ENCODE measurements at regions not wholly inside any gene's neighbourhood (a gene's known extent, or its start where the extent isn't known, plus 50 kb on each side); places are given as distances from the start of the nearest gene placed in this dataset.

- no peak for TF ChIP-seq CTCF (IDR thresholded peaks at IDR 0.05; ENCODE audit: insufficient read depth, low read length, missing control alignments)
- DNase-seq (ENCODE audit: low read depth, low spot score), result no peak
- no peak overlapping the region for H3K4me3 ChIP-seq (ENCODE audit: low read depth, low read length)
- ChIA-PET CTCF (no interaction called here), POLR2A (no interaction called here)
These were observed 158.1 kb downstream of the BCOR start for GRCh38 chrX:39939678-39940077.

- CTCF ChIA-PET, result no interaction called here
These were observed 156.3 kb downstream of the BCOR start for GRCh38 chrX:39941332-39941920.

GRCh38 chrX:39944416-39944815, 153.3 kb downstream of the BCOR start:
- no peak overlapping the region for H3K4me3 ChIP-seq (ENCODE audit: low read depth, low read length)
- POLR2A ChIA-PET, result no interaction called here
- CTCF ChIA-PET, result no interaction called here
- DNase-seq (ENCODE audit: low read depth, low spot score), result no peak
- no peak for TF ChIP-seq CTCF (IDR thresholded peaks at IDR 0.05; ENCODE audit: insufficient read depth, low read length, missing control alignments)

More at GRCh38 chrX:39941332-39941920, 156.3 kb downstream of the BCOR start:
- TF ChIP-seq CTCF (IDR thresholded peaks at IDR 0.05; ENCODE audit: insufficient read depth, low read length, missing control alignments), result no peak
- DNase-seq (ENCODE audit: low read depth, low spot score), result no peak
- POLR2A ChIA-PET, result no interaction called here
- H3K4me3 ChIP-seq (ENCODE audit: low read depth, low read length), result no peak overlapping the region

GRCh38 chrX:39945709-39946108, 152.0 kb downstream of the BCOR start:
- ChIA-PET POLR2A (interaction anchor here (0.6 kb wide), 1 partner anchor 253 kb away, joined by 6 read pairs; no protein-coding TSS in a partner anchor), CTCF (no interaction called here)
- DNase-seq (ENCODE audit: low read depth, low spot score), result no peak
- no peak for TF ChIP-seq CTCF (IDR thresholded peaks at IDR 0.05; ENCODE audit: insufficient read depth, low read length, missing control alignments)
- H3K4me3 ChIP-seq (ENCODE audit: low read depth, low read length), result no peak overlapping the region

GRCh38 chrX:39946822-39947221, 150.9 kb downstream of the BCOR start:
- CTCF ChIA-PET, result no interaction called here
- H3K4me3 ChIP-seq (ENCODE audit: low read depth, low read length), result no peak overlapping the region
- DNase-seq (ENCODE audit: low read depth, low spot score), result no peak
- TF ChIP-seq CTCF (IDR thresholded peaks at IDR 0.05; ENCODE audit: insufficient read depth, low read length, missing control alignments), result no peak
- POLR2A ChIA-PET, result no interaction called here

GRCh38 chrX:39948582-39948981, 149.2 kb downstream of the BCOR start:
- ChIA-PET CTCF (no interaction called here), POLR2A (no interaction called here)
- no peak for DNase-seq (ENCODE audit: low read depth, low spot score)
- no peak overlapping the region for H3K4me3 ChIP-seq (ENCODE audit: low read depth, low read length)
- no peak for TF ChIP-seq CTCF (IDR thresholded peaks at IDR 0.05; ENCODE audit: insufficient read depth, low read length, missing control alignments)
